GM12878 (cell line): ENCODE measurements at regions not wholly inside any gene's neighbourhood (a gene's known extent, or its start where the extent isn't known, plus 50 kb on each side); places are given as distances from the start of the nearest gene placed in this dataset.
A peak's percentile ranks its signal among the peaks of the same experiment; 100 is the strongest.

Experiments
- ATAC-seq: fragments of 200-7000 bp; cut with Tn5 transposase; 3 replicates; pipeline ENCODE4 v1.9.1; 2020; ENCODE audit warnings: mild to moderate bottlenecking, moderate library complexity
- BruUV-seq: library from RNA; stranded (reverse); fragments of 400-500 nt; replicated peaks from 2 replicates; lab custom pipeline; 2021; lab: Mats Ljungman, UMichigan
- CTCF ChIA-PET: fragments of 300-600 bp; sonication (Branson Sonifier 250); formaldehyde crosslinking; extraction: SDS; loops from one replicate; lab custom pipeline; 2021; ENCODE audit warnings: inconsistent platforms; lab: Yijun Ruan, JAX
- POLR2A ChIA-PET: fragments of 350-600 bp; formaldehyde crosslinking; extraction: SDS; loops from one replicate; lab custom pipeline; 2021; ENCODE audit warnings: inconsistent platforms; lab: Charles Lee
- RAD21 ChIA-PET: fragments of 300-600 bp; sonication (Branson Sonifier 250); formaldehyde crosslinking; loops from one replicate; lab custom pipeline; 2023; ENCODE audit warnings: antibody characterized with exemption; ENCODE audit not compliant: unreplicated experiment; lab: Charles Lee
- SMC1A ChIA-PET: fragments of 300-600 bp; sonication (Branson Sonifier 250); formaldehyde crosslinking; loops from one replicate; lab custom pipeline; 2023; ENCODE audit not compliant: unreplicated experiment, uncharacterized antibody; lab: Charles Lee
- DNase-seq: peaks from one replicate; pipeline ENCODE4 v3.0.0-alpha.2; 2011; ENCODE audit warnings: low read depth, low spot score
- FAIRE-seq: peaks from 3 replicates; lab custom pipeline; 2011; peaks lifted over from hg19 to GRCh38; lab: Jason Lieb, UNC
- H2AFZ ChIP-seq: 2 replicates; pipeline ENCODE4 v1.6.0; 2011; ENCODE audit warnings: low read depth, low read length, control low read depth; ENCODE audit not compliant: control insufficient read depth
- H3K27ac ChIP-seq: 2 replicates; pipeline ENCODE4 v1.5.1; 2011; ENCODE audit warnings: control low read depth; ENCODE audit not compliant: control insufficient read depth, insufficient read depth
- H3K27me3 ChIP-seq, 2 experiments: replicated peaks in 1 of 2; 2 replicates each; pipeline versions ENCODE4 v1.6.0 to v1.6.1; 2011; ENCODE audit warnings: low read length in 1 of 2; ENCODE audit not compliant: control insufficient read depth in 2 of 2, insufficient read depth in 2 of 2
- H3K36me3 ChIP-seq, 2 experiments: 2 replicates each; pipeline ENCODE4 v1.5.1; 2011; ENCODE audit warnings: low read length in 1 of 2; ENCODE audit not compliant: control insufficient read depth in 2 of 2, insufficient read depth in 2 of 2
- H3K4me1 ChIP-seq: 2 replicates; pipeline ENCODE4 v1.6.1; 2011; ENCODE audit warnings: mild to moderate bottlenecking, low read length, moderate library complexity, mixed read lengths; ENCODE audit not compliant: control insufficient read depth, insufficient read depth
- H3K4me2 ChIP-seq: 2 replicates; pipeline ENCODE4 v1.6.0; 2011; ENCODE audit warnings: control low read depth; ENCODE audit not compliant: control insufficient read depth, insufficient read depth
- H3K4me3 ChIP-seq: fragments of 200-600 bp; sonication (generic); 2 replicates; pipeline ENCODE4 v1.5.1; 2016
- H3K79me2 ChIP-seq: 2 replicates; pipeline ENCODE4 v1.6.0; 2011; ENCODE audit warnings: low read length; ENCODE audit not compliant: control insufficient read depth, insufficient read depth
- H3K9ac ChIP-seq: 2 replicates; pipeline ENCODE4 v1.8.0; 2011; ENCODE audit warnings: low read length, control low read depth, mixed read lengths; ENCODE audit not compliant: control insufficient read depth, insufficient read depth
- H3K9me3 ChIP-seq: replicated peaks from 3 replicates; pipeline ENCODE4 v1.5.1; 2011; ENCODE audit warnings: mild to moderate bottlenecking, low read length; ENCODE audit not compliant: control insufficient read depth, insufficient read depth
- H4K20me1 ChIP-seq: 2 replicates; pipeline ENCODE4 v1.6.0; 2011; ENCODE audit not compliant: control insufficient read depth, insufficient read depth
- FOXK2 ChIP-seq: fragments of 450-650 bp; IDR thresholded peaks from 2 replicates; pipeline ENCODE4 v1.6.1; 2017; ENCODE audit warnings: mild to moderate bottlenecking, moderate library complexity
- JUNB ChIP-seq: IDR thresholded peaks from 2 replicates; pipeline ENCODE4 v1.6.1; 2016; ENCODE audit warnings: antibody characterized with exemption, mild to moderate bottlenecking
- MYB ChIP-seq: fragments of 150-350 bp; IDR thresholded peaks from 2 replicates; pipeline ENCODE4 v1.6.1; 2014; ENCODE audit warnings: mild to moderate bottlenecking, low read depth, low read length, borderline replicate concordance
- RELA ChIP-seq: fragments of 450-650 bp; IDR thresholded peaks from 2 replicates; pipeline ENCODE4 v1.8.0; 2014; ENCODE audit warnings: borderline replicate concordance; ENCODE audit not compliant: partially characterized antibody
- RUNX3 ChIP-seq: IDR thresholded peaks from 2 replicates; pipeline ENCODE4 v1.6.1; 2012; ENCODE audit warnings: low read length, inconsistent platforms
- ZNF384 ChIP-seq: IDR thresholded peaks from 2 replicates; pipeline ENCODE4 v1.6.1; 2012; ENCODE audit warnings: low read depth, mild to moderate bottlenecking, low read length, improper control_type of control experiment, borderline replicate concordance
- WGBS: methylation state at CpG from one replicate; pipeline ENCODE4 v1.1.6; 2016; ENCODE audit warnings: low lambda C conversion rate; ENCODE audit not compliant: insufficient replicate concordance, insufficient coverage; ENCODE audit errors: missing lambda C conversion rate; 5-methylcytosine and 5-hydroxymethylcytosine counted together
- in situ Hi-C: fragments of 300-500 bp; cut with MboI; formaldehyde crosslinking; loops from 9 replicates; pipeline ENCODE4 v1.14.3; 2018; ENCODE audit warnings: mixed read lengths
- intact Hi-C: fragments of 100-400 bp; cut with micrococcal nuclease; formaldehyde crosslinking; loops from one replicate; pipeline ENCODE4 v1.14.2; 2022; ENCODE audit not compliant: unreplicated experiment
- TF ChIP-seq, protein P1 (sequence below): IDR thresholded peaks from 2 replicates; pipeline ENCODE4 v1.6.1; 2012; ENCODE audit warnings: low read depth, low read length, improper control_type of control experiment
- TF ChIP-seq, protein P2 (sequence below): fragments of 450-650 bp; IDR thresholded peaks from 2 replicates; pipeline ENCODE4 v1.6.1; 2017; ENCODE audit warnings: low read depth, mild to moderate bottlenecking, moderate library complexity

DNA sequence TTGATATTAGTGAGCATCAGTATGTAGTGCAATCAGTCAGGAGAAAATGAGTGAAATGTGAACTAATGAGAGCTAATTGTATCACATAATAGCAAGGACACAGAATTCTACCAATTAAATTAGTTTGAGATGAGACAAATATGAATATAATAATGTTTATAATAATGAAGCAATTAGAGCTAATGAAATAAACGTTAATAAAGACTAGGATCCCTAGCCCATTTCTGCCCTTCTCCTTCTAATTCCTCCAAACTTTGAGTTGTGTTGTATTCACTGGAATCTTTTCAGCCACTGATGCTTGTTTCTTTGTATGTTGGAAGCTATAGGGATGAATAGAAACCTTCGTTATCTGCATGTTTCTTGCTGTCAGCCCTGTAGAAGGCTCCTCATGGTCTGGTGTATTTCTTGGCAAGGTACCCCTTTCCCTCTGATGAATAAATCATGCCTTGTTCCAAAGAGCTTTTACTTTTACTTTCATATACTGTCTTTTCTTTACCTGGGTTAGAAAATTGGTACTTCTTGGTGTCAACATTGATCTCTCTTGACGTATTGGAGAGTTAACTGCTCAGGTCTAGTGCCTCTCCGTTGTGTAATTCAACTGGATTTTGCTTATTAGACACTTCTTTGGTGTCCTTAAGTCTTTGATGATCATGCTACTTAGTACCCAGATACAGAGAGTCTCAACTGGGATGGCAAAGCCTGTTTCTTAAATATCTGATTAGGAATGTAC lies 154.8 kb downstream of the PTCSC3 start:
- Histone ChIP-seq H3K4me1 (peaks cover 14% of the 10 kb centered on the region), H3K9me3 (no peaks in the 10 kb centered on the region), H3K79me2 (no peaks in the 10 kb centered on the region), H4K20me1 (no peaks in the 10 kb centered on the region), H3K9ac (no peak overlapping the region), H3K4me3 (no peak overlapping the region), H3K27me3 (no peaks in the 10 kb centered on the region), H3K36me3 (no peaks in the 10 kb centered on the region), H2AFZ (peak overlapping the region; percentile 41), H3K27ac (no peak overlapping the region), H3K4me2 (peak overlapping the region; percentile 44)
- SMC1A ChIA-PET: interaction anchor here (1.0 kb wide), 2 partner anchors 35 to 65 kb away, joined by 3 read pairs; no protein-coding TSS in a partner anchor
- 57% methylated on average over 4 of the region's 4 CpGs for WGBS
- intact Hi-C loops (no loop called here), in situ Hi-C loops (no loop called here)
- no TSS peak for BruUV-seq
- POLR2A ChIA-PET: no interaction called here
- TF ChIP-seq, protein P1, sequence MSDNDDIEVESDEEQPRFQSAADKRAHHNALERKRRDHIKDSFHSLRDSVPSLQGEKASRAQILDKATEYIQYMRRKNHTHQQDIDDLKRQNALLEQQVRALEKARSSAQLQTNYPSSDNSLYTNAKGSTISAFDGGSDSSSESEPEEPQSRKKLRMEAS: no peak
- CTCF ChIA-PET: interaction anchor here (1.0 to 3.2 kb wide), 3 partner anchors 48 to 139 kb away, joined by 4 to 16 read pairs (median 14); no protein-coding TSS in a partner anchor
- peak; percentile 64 for ATAC-seq
- RAD21 ChIA-PET: interaction anchor here (0.8 kb wide), 1 partner anchor 213 kb away, joined by 3 read pairs; the partner anchor contains the start of gene RALGAPA1
- DNase-seq: no peak
- FAIRE-seq: peak; percentile 27

DNA sequence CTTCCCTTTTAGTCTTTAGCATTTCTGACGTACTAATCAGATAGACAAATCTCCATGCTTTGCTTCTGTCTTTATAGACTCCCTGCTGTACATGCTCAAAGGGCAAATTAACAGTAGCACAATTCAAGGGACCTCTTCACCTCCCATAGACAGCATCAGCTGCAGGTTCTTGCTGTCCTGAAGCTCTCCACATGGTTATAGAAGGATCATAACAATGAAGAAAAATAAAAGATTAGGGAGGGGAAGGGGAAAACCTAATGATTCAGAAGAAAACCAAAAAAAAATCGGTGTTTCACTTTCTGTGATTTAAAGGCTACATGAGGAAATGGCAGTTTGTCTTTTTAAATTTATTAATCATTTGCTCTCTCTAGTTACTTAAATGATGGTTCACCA lies 155.5 kb downstream of the PTCSC3 start:
- BruUV-seq: no TSS peak
- H3K9me3 ChIP-seq: no peaks in the 10 kb centered on the region
- H4K20me1 ChIP-seq: no peaks in the 10 kb centered on the region
- no peaks in the 10 kb centered on the region for H3K27me3 ChIP-seq
- no peak overlapping the region for H3K27ac ChIP-seq
- FAIRE-seq: no peak
- intact Hi-C loops: no loop called here
- in situ Hi-C loops: no loop called here
- peaks cover 14% of the 10 kb centered on the region for H3K4me1 ChIP-seq
- H3K4me2 ChIP-seq: peak overlapping the region; percentile 44
- H2AFZ ChIP-seq: peak overlapping the region; percentile 41
- ATAC-seq: peak; percentile 76
- ChIA-PET SMC1A (interaction anchor here (0.6 to 1.0 kb wide), 2 partner anchors 34 to 540 kb away, joined by 3 read pairs; no protein-coding TSS in a partner anchor), POLR2A (no interaction called here), CTCF (interaction anchor here (2.8 to 3.2 kb wide), 2 partner anchors 49 to 138 kb away, joined by 14 to 16 read pairs; no protein-coding TSS in a partner anchor), RAD21 (no interaction called here)
- H3K9ac ChIP-seq: no peak overlapping the region
- H3K36me3 ChIP-seq: no peaks in the 10 kb centered on the region
- no peak overlapping the region for H3K4me3 ChIP-seq
- H3K79me2 ChIP-seq: no peaks in the 10 kb centered on the region
- DNase-seq: peak; percentile 23
- 6% methylated on average over 2 of the region's 2 CpGs for WGBS
- TF ChIP-seq RELA (peak; percentile 25), RUNX3 (peak; percentile 39; the same call in 1 of the 2 replicates), MYB (no peak), FOXK2 (no peak), ZNF384 (peak; percentile 39; the same call in 1 of the 2 replicates), JUNB (peak; percentile 74)
- TF ChIP-seq, protein P2, sequence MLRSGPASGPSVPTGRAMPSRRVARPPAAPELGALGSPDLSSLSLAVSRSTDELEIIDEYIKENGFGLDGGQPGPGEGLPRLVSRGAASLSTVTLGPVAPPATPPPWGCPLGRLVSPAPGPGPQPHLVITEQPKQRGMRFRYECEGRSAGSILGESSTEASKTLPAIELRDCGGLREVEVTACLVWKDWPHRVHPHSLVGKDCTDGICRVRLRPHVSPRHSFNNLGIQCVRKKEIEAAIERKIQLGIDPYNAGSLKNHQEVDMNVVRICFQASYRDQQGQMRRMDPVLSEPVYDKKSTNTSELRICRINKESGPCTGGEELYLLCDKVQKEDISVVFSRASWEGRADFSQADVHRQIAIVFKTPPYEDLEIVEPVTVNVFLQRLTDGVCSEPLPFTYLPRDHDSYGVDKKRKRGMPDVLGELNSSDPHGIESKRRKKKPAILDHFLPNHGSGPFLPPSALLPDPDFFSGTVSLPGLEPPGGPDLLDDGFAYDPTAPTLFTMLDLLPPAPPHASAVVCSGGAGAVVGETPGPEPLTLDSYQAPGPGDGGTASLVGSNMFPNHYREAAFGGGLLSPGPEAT: peak; percentile 71; the same call in 1 of the 2 replicates
